Hepatocyte (in vitro differentiated cells): ENCODE measurements at regions not wholly inside any gene's neighbourhood (a gene's known extent, or its start where the extent isn't known, plus 50 kb on each side); places are given as distances from the start of the nearest gene placed in this dataset.

ENCODE experiments used
- EZH2 ChIP-seq: fragments of 200-600 bp; sonication (generic); IDR thresholded peaks from 2 replicates; pipeline ENCODE4 v1.6.1; 2016; ENCODE audit warnings: antibody characterized with exemption, mild to moderate bottlenecking, borderline replicate concordance
- TF ChIP-seq, protein P1 (sequence below): fragments of 200-600 bp; sonication (generic); IDR thresholded peaks from 2 replicates; pipeline ENCODE4 v1.5.1; 2016; ENCODE audit warnings: antibody characterized with exemption, mild to moderate bottlenecking; ENCODE audit not compliant: poor library complexity

DNA sequence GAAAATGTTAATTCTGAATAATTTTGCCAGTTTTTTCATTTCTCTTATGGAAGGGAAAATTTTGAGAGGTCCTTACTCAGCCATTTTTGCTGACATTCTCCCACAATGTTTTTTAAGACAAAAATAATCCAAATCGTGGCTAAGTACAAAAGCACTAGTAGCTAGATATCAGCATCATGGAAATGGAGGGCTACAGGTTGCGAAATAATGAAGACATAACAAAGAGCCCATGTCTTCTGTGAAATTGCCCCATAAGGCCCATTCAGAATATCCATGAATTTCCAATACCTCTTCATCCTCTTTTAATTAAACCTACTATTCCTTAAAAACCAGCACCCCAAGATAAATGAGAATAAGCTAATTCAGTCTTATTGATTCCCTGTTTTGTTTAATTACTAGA, 107.4 kb downstream of the HNRNPD start:
- TF ChIP-seq, protein P1, sequence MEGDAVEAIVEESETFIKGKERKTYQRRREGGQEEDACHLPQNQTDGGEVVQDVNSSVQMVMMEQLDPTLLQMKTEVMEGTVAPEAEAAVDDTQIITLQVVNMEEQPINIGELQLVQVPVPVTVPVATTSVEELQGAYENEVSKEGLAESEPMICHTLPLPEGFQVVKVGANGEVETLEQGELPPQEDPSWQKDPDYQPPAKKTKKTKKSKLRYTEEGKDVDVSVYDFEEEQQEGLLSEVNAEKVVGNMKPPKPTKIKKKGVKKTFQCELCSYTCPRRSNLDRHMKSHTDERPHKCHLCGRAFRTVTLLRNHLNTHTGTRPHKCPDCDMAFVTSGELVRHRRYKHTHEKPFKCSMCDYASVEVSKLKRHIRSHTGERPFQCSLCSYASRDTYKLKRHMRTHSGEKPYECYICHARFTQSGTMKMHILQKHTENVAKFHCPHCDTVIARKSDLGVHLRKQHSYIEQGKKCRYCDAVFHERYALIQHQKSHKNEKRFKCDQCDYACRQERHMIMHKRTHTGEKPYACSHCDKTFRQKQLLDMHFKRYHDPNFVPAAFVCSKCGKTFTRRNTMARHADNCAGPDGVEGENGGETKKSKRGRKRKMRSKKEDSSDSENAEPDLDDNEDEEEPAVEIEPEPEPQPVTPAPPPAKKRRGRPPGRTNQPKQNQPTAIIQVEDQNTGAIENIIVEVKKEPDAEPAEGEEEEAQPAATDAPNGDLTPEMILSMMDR = no peak
- no peak for TF ChIP-seq EZH2
